ENCODE measurements at regions not wholly inside any gene's neighbourhood (a gene's known extent, or its start where the extent isn't known, plus 50 kb on each side); places are given as distances from the start of the nearest gene placed in this dataset.

GRCh38 chr11:134743820-134744195 is 331.8 kb upstream of the B3GAT1 start:
- no peak for ATAC-seq
- Histone ChIP-seq H3K27ac (no peak overlapping the region), H3K9me3 (no peaks in the 10 kb centered on the region), H3K27me3 (peaks cover 0 to 6% (median 0%) of the 10 kb centered on the region in 3 donors), H3K36me3 (no peaks in the 10 kb centered on the region), H3K4me3 (no peak overlapping the region), H3K4me1 (no peaks in the 10 kb centered on the region)
- TF ChIP-seq POLR2A (IDR thresholded peaks at IDR 0.05) (no peak), CTCF (IDR thresholded peaks at IDR 0.05 in 4 of 5, conservative IDR thresholded peaks at IDR 0.05 in 1 of 5) (no peak)
- intact Hi-C loops (cut with DNase I; ENCODE audit: low total_unique reads) (no loop called here), in situ Hi-C loops (cut with MboI; ENCODE audit: low sequenced_read_pairs in 4 of 4) (no loop called here)
- DNase-seq = no peak

GRCh38 chr11:134742956-134743819 is 331.1 kb upstream of the B3GAT1 start:
- intact Hi-C loops (cut with DNase I; ENCODE audit: low total_unique reads) (no loop called here), in situ Hi-C loops (cut with MboI; ENCODE audit: low sequenced_read_pairs in 4 of 4) (no loop called here)
- TF ChIP-seq CTCF (IDR thresholded peaks at IDR 0.05 in 4 of 5, conservative IDR thresholded peaks at IDR 0.05 in 1 of 5) (no peak), POLR2A (IDR thresholded peaks at IDR 0.05) (no peak)
- Histone ChIP-seq H3K27me3 (peaks cover 0 to 6% (median 0%) of the 10 kb centered on the region in 3 donors), H3K27ac (no peak overlapping the region), H3K36me3 (no peaks in the 10 kb centered on the region), H3K4me3 (no peak overlapping the region), H3K4me1 (no peaks in the 10 kb centered on the region), H3K9me3 (no peaks in the 10 kb centered on the region)
- DNase-seq (no peak), ATAC-seq (no peak)

- intact Hi-C loops (cut with DNase I; ENCODE audit: low total_unique reads) (no loop called here), in situ Hi-C loops (cut with MboI; ENCODE audit: low sequenced_read_pairs in 4 of 4) (no loop called here)
- Histone ChIP-seq H3K27ac (no peak overlapping the region), H3K9me3 (no peaks in the 10 kb centered on the region), H3K4me1 (no peaks in the 10 kb centered on the region), H3K36me3 (no peaks in the 10 kb centered on the region), H3K27me3 (peaks cover 0 to 6% (median 0%) of the 10 kb centered on the region in 3 donors), H3K4me3 (no peak overlapping the region)
- DNase-seq (no peak), ATAC-seq (no peak)
- TF ChIP-seq POLR2A (IDR thresholded peaks at IDR 0.05) (no peak), CTCF (IDR thresholded peaks at IDR 0.05 in 4 of 5, conservative IDR thresholded peaks at IDR 0.05 in 1 of 5) (no peak)
Observed at GRCh38 chr11:134742224-134742612, 330.2 kb upstream of the B3GAT1 start.

- in situ Hi-C loops (cut with MboI; ENCODE audit: low sequenced_read_pairs in 4 of 4) = no loop called here
- no peak for ATAC-seq
Observed at GRCh38 chr11:134741453-134742223, 329.6 kb upstream of the B3GAT1 start.

More at GRCh38 chr11:134741453-134742223, 329.6 kb upstream of the B3GAT1 start:
- no peaks in the 10 kb centered on the region for H3K9me3 ChIP-seq
- no peak for DNase-seq
- intact Hi-C loops (cut with DNase I; ENCODE audit: low total_unique reads) = no loop called here
- no peak overlapping the region for H3K4me3 ChIP-seq
- TF ChIP-seq POLR2A (IDR thresholded peaks at IDR 0.05) (no peak), CTCF (IDR thresholded peaks at IDR 0.05 in 4 of 5, conservative IDR thresholded peaks at IDR 0.05 in 1 of 5) (no peak)
- no peaks in the 10 kb centered on the region for H3K4me1 ChIP-seq
- no peak overlapping the region for H3K27ac ChIP-seq
- H3K36me3 ChIP-seq = no peaks in the 10 kb centered on the region
- peaks cover 0 to 6% (median 0%) of the 10 kb centered on the region in 3 donors for H3K27me3 ChIP-seq
